ENCODE measurements at regions not wholly inside any gene's neighbourhood (a gene's known extent, or its start where the extent isn't known, plus 50 kb on each side); places are given as distances from the start of the nearest gene placed in this dataset.

GRCh38 chr3:104768886-104769285, 597.8 kb upstream of the ALCAM start:
- Mint-ChIP-seq H3K27ac (ENCODE audit: low read depth, unreplicated experiment) (no peak overlapping the region), H3K4me1 (ENCODE audit: insufficient read depth, unreplicated experiment) (no peaks in the 10 kb centered on the region), H3K9me3 (ENCODE audit: unreplicated experiment) (no peaks in the 10 kb centered on the region), H3K36me3 (ENCODE audit: insufficient read depth, unreplicated experiment) (no peaks in the 10 kb centered on the region), H3K4me3 (ENCODE audit: unreplicated experiment) (no peak overlapping the region), H3K27me3 (ENCODE audit: insufficient read depth, unreplicated experiment) (no peaks in the 10 kb centered on the region)
- no peak for DNase-seq (ENCODE audit: unreplicated experiment)
- TF ChIP-seq, protein P1, sequence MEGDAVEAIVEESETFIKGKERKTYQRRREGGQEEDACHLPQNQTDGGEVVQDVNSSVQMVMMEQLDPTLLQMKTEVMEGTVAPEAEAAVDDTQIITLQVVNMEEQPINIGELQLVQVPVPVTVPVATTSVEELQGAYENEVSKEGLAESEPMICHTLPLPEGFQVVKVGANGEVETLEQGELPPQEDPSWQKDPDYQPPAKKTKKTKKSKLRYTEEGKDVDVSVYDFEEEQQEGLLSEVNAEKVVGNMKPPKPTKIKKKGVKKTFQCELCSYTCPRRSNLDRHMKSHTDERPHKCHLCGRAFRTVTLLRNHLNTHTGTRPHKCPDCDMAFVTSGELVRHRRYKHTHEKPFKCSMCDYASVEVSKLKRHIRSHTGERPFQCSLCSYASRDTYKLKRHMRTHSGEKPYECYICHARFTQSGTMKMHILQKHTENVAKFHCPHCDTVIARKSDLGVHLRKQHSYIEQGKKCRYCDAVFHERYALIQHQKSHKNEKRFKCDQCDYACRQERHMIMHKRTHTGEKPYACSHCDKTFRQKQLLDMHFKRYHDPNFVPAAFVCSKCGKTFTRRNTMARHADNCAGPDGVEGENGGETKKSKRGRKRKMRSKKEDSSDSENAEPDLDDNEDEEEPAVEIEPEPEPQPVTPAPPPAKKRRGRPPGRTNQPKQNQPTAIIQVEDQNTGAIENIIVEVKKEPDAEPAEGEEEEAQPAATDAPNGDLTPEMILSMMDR (IDR thresholded peaks at IDR 0.05; ENCODE audit: unreplicated experiment), result no peak
- POLR2A ChIA-PET, result interaction anchor here (1.0 kb wide), 1 partner anchor 481 kb away, joined by 4 read pairs; no protein-coding TSS in a partner anchor
- CTCF ChIA-PET, result no interaction called here
- intact Hi-C loops (cut with micrococcal nuclease), result no loop called here
- no TSS peak for BruUV-seq (replicated peaks)

- CTCF ChIA-PET, result no interaction called here
- Mint-ChIP-seq H3K36me3 (ENCODE audit: insufficient read depth, unreplicated experiment) (no peaks in the 10 kb centered on the region), H3K9me3 (ENCODE audit: unreplicated experiment) (no peaks in the 10 kb centered on the region)
Measured at GRCh38 chr3:104779324-104779723, 587.4 kb upstream of the ALCAM start.

GRCh38 chr3:104781112-104781511, 585.6 kb upstream of the ALCAM start:
- intact Hi-C loops (cut with micrococcal nuclease), result no loop called here
- no TSS peak for BruUV-seq (replicated peaks)
- Mint-ChIP-seq H3K4me3 (ENCODE audit: unreplicated experiment) (no peak overlapping the region), H3K27me3 (ENCODE audit: insufficient read depth, unreplicated experiment) (no peaks in the 10 kb centered on the region), H3K9me3 (ENCODE audit: unreplicated experiment) (no peaks in the 10 kb centered on the region), H3K4me1 (ENCODE audit: insufficient read depth, unreplicated experiment) (peaks cover 5% of the 10 kb centered on the region), H3K36me3 (ENCODE audit: insufficient read depth, unreplicated experiment) (no peaks in the 10 kb centered on the region), H3K27ac (ENCODE audit: low read depth, unreplicated experiment) (no peak overlapping the region)
- POLR2A ChIA-PET, result no interaction called here
- TF ChIP-seq, protein P1 (IDR thresholded peaks at IDR 0.05; ENCODE audit: unreplicated experiment), result no peak
- DNase-seq (ENCODE audit: unreplicated experiment), result no peak
- CTCF ChIA-PET, result no interaction called here

More at GRCh38 chr3:104779324-104779723, 587.4 kb upstream of the ALCAM start:
- Mint-ChIP-seq H3K4me3 (ENCODE audit: unreplicated experiment) (no peak overlapping the region), H3K4me1 (ENCODE audit: insufficient read depth, unreplicated experiment) (no peaks in the 10 kb centered on the region), H3K27ac (ENCODE audit: low read depth, unreplicated experiment) (no peak overlapping the region), H3K27me3 (ENCODE audit: insufficient read depth, unreplicated experiment) (no peaks in the 10 kb centered on the region)
- TF ChIP-seq, protein P1 (IDR thresholded peaks at IDR 0.05; ENCODE audit: unreplicated experiment), result no peak
- no TSS peak for BruUV-seq (replicated peaks)
- intact Hi-C loops (cut with micrococcal nuclease), result no loop called here
- DNase-seq (ENCODE audit: unreplicated experiment), result no peak
- POLR2A ChIA-PET, result no interaction called here

DNA sequence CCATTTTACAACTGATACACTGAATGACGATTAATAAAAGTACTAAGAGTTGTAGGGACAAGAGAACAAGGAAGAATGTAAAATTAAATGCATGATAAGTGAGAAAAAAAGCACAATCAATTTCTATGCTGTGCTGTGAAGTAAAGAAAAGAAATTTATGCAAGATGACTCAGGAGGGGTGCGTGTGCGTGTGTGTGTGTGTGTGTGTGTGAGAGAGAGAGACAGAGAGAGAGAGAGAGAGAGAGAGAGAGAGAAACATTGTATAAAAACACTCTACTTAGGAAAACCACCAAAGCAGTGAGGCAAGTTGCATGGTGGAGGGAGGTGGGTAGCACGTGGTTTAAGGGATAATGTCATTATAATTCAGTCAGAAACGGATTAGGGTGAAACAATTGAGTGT, 580.8 kb upstream of the ALCAM start:
- Mint-ChIP-seq H3K27me3 (ENCODE audit: insufficient read depth, unreplicated experiment) (no peaks in the 10 kb centered on the region), H3K4me3 (ENCODE audit: unreplicated experiment) (no peak overlapping the region), H3K4me1 (ENCODE audit: insufficient read depth, unreplicated experiment) (peaks cover 6% of the 10 kb centered on the region), H3K27ac (ENCODE audit: low read depth, unreplicated experiment) (no peak overlapping the region), H3K36me3 (ENCODE audit: insufficient read depth, unreplicated experiment) (no peaks in the 10 kb centered on the region), H3K9me3 (ENCODE audit: unreplicated experiment) (no peaks in the 10 kb centered on the region)
- no peak for DNase-seq (ENCODE audit: unreplicated experiment)
- TF ChIP-seq, protein P1 (IDR thresholded peaks at IDR 0.05; ENCODE audit: unreplicated experiment), result no peak
- ChIA-PET CTCF (no interaction called here), POLR2A (no interaction called here)
- no TSS peak for BruUV-seq (replicated peaks)
- intact Hi-C loops (cut with micrococcal nuclease), result no loop called here
